Natural killer cell (primary cell): ENCODE measurements at regions not wholly inside any gene's neighbourhood (a gene's known extent, or its start where the extent isn't known, plus 50 kb on each side); places are given as distances from the start of the nearest gene placed in this dataset.

ENCODE experiments used
- ATAC-seq, 3 donors: fragments of 150-1000 bp in 2 of 3; fragments of 200-7000 bp in 1 of 3; cut with Tn5 transposase; 1 replicate in 1 of 3; 2 replicates in 2 of 3; pipeline ENCODE4 v1.10.0; 2021; ENCODE audit warnings: mild to moderate bottlenecking in 2 of 3, moderate library complexity in 2 of 3
- DNase-seq, 2 donors: peaks; one replicate each; pipeline versions ENCODE4 v3.0.0 to v3.0.0-alpha.2; 2013 to 2021; ENCODE audit warnings: mixed read lengths in 1 of 2
- H3K27ac ChIP-seq: one replicate; pipeline ENCODE4 v1.5.1; 2013; ENCODE audit warnings: mild to moderate bottlenecking, low read length
- H3K27me3 ChIP-seq: one replicate; pipeline ENCODE4 v1.6.1; 2013; ENCODE audit warnings: low read length; ENCODE audit not compliant: control insufficient read depth, insufficient read depth
- H3K36me3 ChIP-seq: one replicate; pipeline ENCODE4 v1.6.1; 2013; ENCODE audit warnings: low read length; ENCODE audit not compliant: control insufficient read depth, insufficient read depth
- H3K4me1 ChIP-seq: one replicate; pipeline ENCODE4 v1.6.1; 2013; ENCODE audit warnings: low read length; ENCODE audit not compliant: control insufficient read depth, insufficient read depth
- H3K4me3 ChIP-seq: one replicate; pipeline ENCODE4 v1.5.1; 2013; ENCODE audit warnings: low read length
- H3K9me3 ChIP-seq: one replicate; pipeline ENCODE4 v1.6.1; 2013; ENCODE audit warnings: low read length; ENCODE audit not compliant: control insufficient read depth, insufficient read depth
- H3K27ac Mint-ChIP-seq, 2 donors: one replicate each; pipeline ENCODE4 v1.8.0; 2022; ENCODE audit warnings: mild to moderate bottlenecking in 2 of 2, mixed read lengths in 2 of 2, moderate library complexity in 1 of 2
- H3K27me3 Mint-ChIP-seq, 2 donors: one replicate each; pipeline ENCODE4 v1.8.0; 2022; ENCODE audit warnings: low read depth in 2 of 2, mixed read lengths in 2 of 2
- H3K36me3 Mint-ChIP-seq: one replicate; pipeline ENCODE4 v1.8.0; 2022; ENCODE audit warnings: mixed read lengths
- H3K4me1 Mint-ChIP-seq, 2 donors: one replicate each; pipeline ENCODE4 v1.8.0; 2022; ENCODE audit warnings: mixed read lengths in 2 of 2
- H3K4me3 Mint-ChIP-seq: one replicate; pipeline ENCODE4 v1.8.0; 2022; ENCODE audit warnings: mild to moderate bottlenecking, moderate library complexity, mixed read lengths
- H3K9me3 Mint-ChIP-seq, 2 donors: one replicate each; pipeline ENCODE4 v1.8.0; 2022; ENCODE audit warnings: mixed read lengths in 2 of 2
- WGBS: methylation state at CpG from one replicate; pipeline ENCODE4 v1.1.7; 2013; ENCODE audit warnings: missing lambda C conversion rate; ENCODE audit not compliant: insufficient coverage; 5-methylcytosine and 5-hydroxymethylcytosine counted together
- intact Hi-C: fragments of 100-400 bp; cut with micrococcal nuclease; formaldehyde crosslinking; loops from one replicate; pipeline ENCODE4 v1.14.2; 2022
- TF ChIP-seq, protein P1 (sequence below): fragments of 200-600 bp; IDR thresholded peaks from one replicate; pipeline ENCODE4 v1.8.0; 2022; ENCODE audit warnings: antibody characterized with exemption

- peaks cover 4 to 7% of the 10 kb centered on the region in 2 donors for H3K27me3 Mint-ChIP-seq
- H3K36me3 Mint-ChIP-seq = no peaks in the 10 kb centered on the region
- no peak for ATAC-seq
- TF ChIP-seq, protein P1, sequence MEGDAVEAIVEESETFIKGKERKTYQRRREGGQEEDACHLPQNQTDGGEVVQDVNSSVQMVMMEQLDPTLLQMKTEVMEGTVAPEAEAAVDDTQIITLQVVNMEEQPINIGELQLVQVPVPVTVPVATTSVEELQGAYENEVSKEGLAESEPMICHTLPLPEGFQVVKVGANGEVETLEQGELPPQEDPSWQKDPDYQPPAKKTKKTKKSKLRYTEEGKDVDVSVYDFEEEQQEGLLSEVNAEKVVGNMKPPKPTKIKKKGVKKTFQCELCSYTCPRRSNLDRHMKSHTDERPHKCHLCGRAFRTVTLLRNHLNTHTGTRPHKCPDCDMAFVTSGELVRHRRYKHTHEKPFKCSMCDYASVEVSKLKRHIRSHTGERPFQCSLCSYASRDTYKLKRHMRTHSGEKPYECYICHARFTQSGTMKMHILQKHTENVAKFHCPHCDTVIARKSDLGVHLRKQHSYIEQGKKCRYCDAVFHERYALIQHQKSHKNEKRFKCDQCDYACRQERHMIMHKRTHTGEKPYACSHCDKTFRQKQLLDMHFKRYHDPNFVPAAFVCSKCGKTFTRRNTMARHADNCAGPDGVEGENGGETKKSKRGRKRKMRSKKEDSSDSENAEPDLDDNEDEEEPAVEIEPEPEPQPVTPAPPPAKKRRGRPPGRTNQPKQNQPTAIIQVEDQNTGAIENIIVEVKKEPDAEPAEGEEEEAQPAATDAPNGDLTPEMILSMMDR = no peak
- H3K9me3 ChIP-seq = no peaks in the 10 kb centered on the region
- H3K27ac ChIP-seq = no peak overlapping the region
- intact Hi-C loops = no loop called here
- no peak for DNase-seq
- no peaks in the 10 kb centered on the region for H3K9me3 Mint-ChIP-seq
- WGBS = 88% methylated on average over 8 of the region's 9 CpGs
- no peak overlapping the region for H3K27ac Mint-ChIP-seq
- H3K4me1 Mint-ChIP-seq = no peaks in the 10 kb centered on the region
- no peak overlapping the region for H3K4me3 ChIP-seq
- no peaks in the 10 kb centered on the region for H3K27me3 ChIP-seq
- no peak overlapping the region for H3K4me3 Mint-ChIP-seq
- peaks cover 1% of the 10 kb centered on the region for H3K4me1 ChIP-seq
- no peaks in the 10 kb centered on the region for H3K36me3 ChIP-seq
Measured at GRCh38 chr10:89078724-89079672, 88.4 kb downstream of the FAS start.

GRCh38 chr10:89076120-89076519, 85.5 kb downstream of the FAS start:
- peak in 1 of 3 donors; percentile 21 for ATAC-seq

DNA sequence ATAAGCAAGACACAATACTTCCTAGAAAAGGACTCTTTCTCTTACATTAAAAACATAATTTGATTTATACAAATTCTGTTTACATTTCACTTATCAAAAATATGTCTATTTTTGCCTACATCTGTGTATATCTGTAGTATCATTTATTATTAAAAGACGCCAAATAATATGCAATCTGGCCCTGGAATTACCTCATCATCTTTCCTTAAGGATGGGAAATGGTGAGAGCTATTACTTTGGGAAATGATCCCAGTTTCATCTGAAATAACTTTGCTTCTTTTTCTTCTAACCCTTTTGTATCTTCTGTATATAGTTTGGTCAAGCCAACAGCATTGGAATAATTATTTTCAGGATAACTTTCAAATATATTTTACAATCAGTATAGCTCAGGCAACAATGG, 85.0 kb downstream of the FAS start:
- Mint-ChIP-seq H3K27ac (no peak overlapping the region), H3K36me3 (no peaks in the 10 kb centered on the region), H3K9me3 (no peaks in the 10 kb centered on the region), H3K27me3 (peaks cover 7 to 13% of the 10 kb centered on the region in 2 donors), H3K4me3 (no peak overlapping the region), H3K4me1 (no peaks in the 10 kb centered on the region)
- DNase-seq (no peak), ATAC-seq (no peak)
- Histone ChIP-seq H3K36me3 (no peaks in the 10 kb centered on the region), H3K4me3 (no peak overlapping the region), H3K4me1 (no peaks in the 10 kb centered on the region), H3K27ac (no peak overlapping the region), H3K9me3 (no peaks in the 10 kb centered on the region), H3K27me3 (no peaks in the 10 kb centered on the region)
- TF ChIP-seq, protein P1 = no peak
- intact Hi-C loops = no loop called here
- WGBS = no CpG with 5 or more reads among the region's 1 CpG

More at GRCh38 chr10:89076120-89076519, 85.5 kb downstream of the FAS start:
- WGBS = 79% methylated on average over 2 of the region's 2 CpGs
- Histone ChIP-seq H3K27me3 (no peaks in the 10 kb centered on the region), H3K4me3 (no peak overlapping the region), H3K4me1 (no peaks in the 10 kb centered on the region), H3K9me3 (no peaks in the 10 kb centered on the region), H3K27ac (no peak overlapping the region), H3K36me3 (no peaks in the 10 kb centered on the region)
- H3K4me1 Mint-ChIP-seq = no peaks in the 10 kb centered on the region
- H3K27ac Mint-ChIP-seq = no peak overlapping the region
- TF ChIP-seq, protein P1 = no peak
- H3K4me3 Mint-ChIP-seq = no peak overlapping the region
- H3K36me3 Mint-ChIP-seq = no peaks in the 10 kb centered on the region
- H3K27me3 Mint-ChIP-seq = peaks cover 7 to 13% of the 10 kb centered on the region in 2 donors
- no peaks in the 10 kb centered on the region for H3K9me3 Mint-ChIP-seq
- DNase-seq = no peak
- intact Hi-C loops = no loop called here
